Left ventricle myocardium inferior (tissue), 1 donor: ENCODE measurements at regions not wholly inside any gene's neighbourhood (a gene's known extent, or its start where the extent isn't known, plus 50 kb on each side); places are given as distances from the start of the nearest gene placed in this dataset.

Experiments used
- DNase-seq: peaks from one replicate; pipeline ENCODE4 v3.0.0-alpha.2; 2020
- H3K27ac ChIP-seq: fragments of 200-600 bp; replicated peaks from 2 replicates; pipeline ENCODE4 v1.8.0; 2021
- H3K27me3 ChIP-seq: fragments of 200-600 bp; 2 replicates; pipeline ENCODE4 v1.8.0; 2021; ENCODE audit warnings: low read depth
- H3K36me3 ChIP-seq: fragments of 200-600 bp; 2 replicates; pipeline ENCODE4 v1.8.0; 2021
- H3K4me1 ChIP-seq: fragments of 200-600 bp; 2 replicates; pipeline ENCODE4 v1.8.0; 2021
- H3K4me3 ChIP-seq: fragments of 200-600 bp; 2 replicates; pipeline ENCODE4 v1.8.0; 2021; ENCODE audit warnings: mild to moderate bottlenecking, moderate library complexity
- H3K9me3 ChIP-seq: fragments of 200-600 bp; replicated peaks from 2 replicates; pipeline ENCODE4 v1.8.0; 2021
- intact Hi-C: fragments of 100-400 bp; cut with micrococcal nuclease; formaldehyde crosslinking; loops from one replicate; pipeline ENCODE4 v1.11.0; 2022
- TF ChIP-seq, protein P1 (sequence below): fragments of 200-600 bp; IDR thresholded peaks from 2 replicates; pipeline ENCODE4 v1.8.0; 2021; ENCODE audit warnings: antibody characterized with exemption, mild to moderate bottlenecking, borderline replicate concordance
- donor health status: DM: no; HTN: yes; CAD: no; lungs with severe emphysema.

- intact Hi-C loops: no loop called here
- no peak overlapping the region for H3K27ac ChIP-seq
- no peak for DNase-seq
- H3K4me1 ChIP-seq: no peaks in the 10 kb centered on the region
- TF ChIP-seq, protein P1, sequence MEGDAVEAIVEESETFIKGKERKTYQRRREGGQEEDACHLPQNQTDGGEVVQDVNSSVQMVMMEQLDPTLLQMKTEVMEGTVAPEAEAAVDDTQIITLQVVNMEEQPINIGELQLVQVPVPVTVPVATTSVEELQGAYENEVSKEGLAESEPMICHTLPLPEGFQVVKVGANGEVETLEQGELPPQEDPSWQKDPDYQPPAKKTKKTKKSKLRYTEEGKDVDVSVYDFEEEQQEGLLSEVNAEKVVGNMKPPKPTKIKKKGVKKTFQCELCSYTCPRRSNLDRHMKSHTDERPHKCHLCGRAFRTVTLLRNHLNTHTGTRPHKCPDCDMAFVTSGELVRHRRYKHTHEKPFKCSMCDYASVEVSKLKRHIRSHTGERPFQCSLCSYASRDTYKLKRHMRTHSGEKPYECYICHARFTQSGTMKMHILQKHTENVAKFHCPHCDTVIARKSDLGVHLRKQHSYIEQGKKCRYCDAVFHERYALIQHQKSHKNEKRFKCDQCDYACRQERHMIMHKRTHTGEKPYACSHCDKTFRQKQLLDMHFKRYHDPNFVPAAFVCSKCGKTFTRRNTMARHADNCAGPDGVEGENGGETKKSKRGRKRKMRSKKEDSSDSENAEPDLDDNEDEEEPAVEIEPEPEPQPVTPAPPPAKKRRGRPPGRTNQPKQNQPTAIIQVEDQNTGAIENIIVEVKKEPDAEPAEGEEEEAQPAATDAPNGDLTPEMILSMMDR: no peak
- no peaks in the 10 kb centered on the region for H3K36me3 ChIP-seq
- no peak overlapping the region for H3K4me3 ChIP-seq
- no peaks in the 10 kb centered on the region for H3K27me3 ChIP-seq
- H3K9me3 ChIP-seq: no peaks in the 10 kb centered on the region
Observed at GRCh38 chr7:79877874-79878465, 256.7 kb upstream of the GNAI1 start.

GRCh38 chr7:79876848-79877252, 257.8 kb upstream of the GNAI1 start:
- H3K4me1 ChIP-seq: no peaks in the 10 kb centered on the region
- no peak overlapping the region for H3K4me3 ChIP-seq
- no peaks in the 10 kb centered on the region for H3K27me3 ChIP-seq
- no peaks in the 10 kb centered on the region for H3K36me3 ChIP-seq
- H3K27ac ChIP-seq: no peak overlapping the region
- H3K9me3 ChIP-seq: no peaks in the 10 kb centered on the region
- TF ChIP-seq, protein P1: no peak
- intact Hi-C loops: no loop called here
- no peak for DNase-seq

DNA sequence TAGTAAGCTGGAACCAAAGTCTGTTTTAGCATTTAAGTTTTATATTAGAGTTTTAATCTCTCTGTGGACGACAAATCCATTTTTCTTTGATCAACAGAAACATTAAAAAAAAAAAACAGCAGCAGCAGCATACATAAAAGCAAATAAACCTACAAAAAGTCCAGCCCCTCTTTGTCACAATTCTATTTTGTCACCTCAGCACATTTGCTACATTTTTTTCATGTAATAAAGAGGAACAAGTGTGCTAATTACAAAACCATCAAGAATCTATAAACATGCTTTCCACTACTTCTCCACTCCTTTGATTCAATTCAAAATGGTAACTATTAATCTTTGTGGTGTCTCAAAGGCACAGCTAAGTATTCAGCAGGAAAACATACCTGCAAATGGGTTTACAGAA, 259.8 kb upstream of the GNAI1 start:
- no peaks in the 10 kb centered on the region for H3K27me3 ChIP-seq
- no peaks in the 10 kb centered on the region for H3K36me3 ChIP-seq
- H3K9me3 ChIP-seq: peaks cover 6% of the 10 kb centered on the region
- H3K4me1 ChIP-seq: no peaks in the 10 kb centered on the region
- intact Hi-C loops: no loop called here
- H3K27ac ChIP-seq: no peak overlapping the region
- no peak for DNase-seq
- H3K4me3 ChIP-seq: no peak overlapping the region
- TF ChIP-seq, protein P1: no peak

- Histone ChIP-seq H3K27ac (no peak overlapping the region), H3K4me1 (no peaks in the 10 kb centered on the region), H3K4me3 (no peak overlapping the region), H3K36me3 (no peaks in the 10 kb centered on the region), H3K27me3 (no peaks in the 10 kb centered on the region), H3K9me3 (peaks cover 8% of the 10 kb centered on the region)
- intact Hi-C loops: no loop called here
- no peak for DNase-seq
- TF ChIP-seq, protein P1: no peak
Observed at GRCh38 chr7:79872176-79872575, 262.5 kb upstream of the GNAI1 start.

DNA sequence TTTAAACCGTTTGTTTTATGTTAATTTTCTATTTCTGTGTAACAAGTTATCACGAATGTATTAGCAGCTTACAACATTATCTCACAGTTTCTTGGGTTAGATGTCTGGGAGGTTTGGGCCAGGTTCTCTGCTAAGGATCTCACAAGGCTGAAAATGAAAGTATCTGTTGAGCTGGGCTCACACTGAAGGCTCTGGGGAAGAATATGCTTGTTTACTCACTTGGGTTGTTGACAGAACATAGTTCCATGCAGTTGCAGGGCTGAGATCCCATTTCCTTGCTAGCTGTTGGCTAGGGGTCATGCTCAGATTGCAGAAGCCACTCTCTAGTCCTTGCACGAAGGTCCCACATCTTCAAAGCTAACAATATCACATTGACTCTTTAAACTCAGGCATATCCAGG, 266.6 kb upstream of the GNAI1 start:
- H3K27me3 ChIP-seq: no peaks in the 10 kb centered on the region
- peaks cover 8% of the 10 kb centered on the region for H3K9me3 ChIP-seq
- no peaks in the 10 kb centered on the region for H3K36me3 ChIP-seq
- intact Hi-C loops: no loop called here
- H3K27ac ChIP-seq: no peak overlapping the region
- TF ChIP-seq, protein P1: no peak
- no peak overlapping the region for H3K4me3 ChIP-seq
- H3K4me1 ChIP-seq: no peaks in the 10 kb centered on the region
- DNase-seq: no peak
